ENCODE measurements at regions not wholly inside any gene's neighbourhood (a gene's known extent, or its start where the extent isn't known, plus 50 kb on each side); places are given as distances from the start of the nearest gene placed in this dataset.

GRCh38 chr15:62415498-62415897 is 250.4 kb upstream of the C2CD4B start:
- TF ChIP-seq EZH2phosphoT487 (IDR thresholded peaks at IDR 0.05; ENCODE audit: low read depth): no peak
- TF ChIP-seq CTCF (IDR thresholded peaks at IDR 0.05; ENCODE audit: low read depth, low read length): no peak

Data from OCI-LY3 (cell line).